GM21360 (cell line): ENCODE measurements at regions not wholly inside any gene's neighbourhood (a gene's known extent, or its start where the extent isn't known, plus 50 kb on each side); places are given as distances from the start of the nearest gene placed in this dataset.
"Not testable (repeated sequence)": the region's sequence is repeated elsewhere in the genome, so short reads cannot be mapped to it uniquely, and the experiment has no call there.

ENCODE experiments used
- ATAC-seq: cut with Tn5 transposase; IDR thresholded peaks from one replicate; pipeline ENCODE4 v1.9.1; 2021; ENCODE audit warnings: mild to moderate bottlenecking, moderate library complexity; ENCODE audit not compliant: unreplicated experiment

DNA sequence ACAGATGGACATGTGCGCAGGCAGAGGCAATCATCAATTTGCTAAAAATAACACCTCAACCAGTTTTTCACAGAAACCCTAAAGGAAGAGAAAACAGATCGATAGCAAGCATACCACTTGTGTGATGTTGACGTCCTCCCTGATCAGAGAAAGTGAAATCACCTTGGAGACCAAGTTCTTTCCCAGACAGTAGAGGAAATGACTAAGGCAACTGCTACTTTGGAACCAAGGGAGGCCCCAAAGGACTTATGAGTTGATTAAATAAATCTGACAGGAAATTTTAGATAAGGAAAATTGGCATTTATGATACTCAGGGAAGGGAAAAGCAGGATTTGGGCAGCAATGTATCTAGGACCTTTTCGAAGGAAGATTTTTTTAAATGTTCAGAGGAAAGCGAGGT, 267.1 kb upstream of the ASIC2 start:
- no peak for ATAC-seq

- no peak for ATAC-seq
Measured at GRCh38 chr17:33560871-33561270, 267.8 kb upstream of the ASIC2 start.

DNA sequence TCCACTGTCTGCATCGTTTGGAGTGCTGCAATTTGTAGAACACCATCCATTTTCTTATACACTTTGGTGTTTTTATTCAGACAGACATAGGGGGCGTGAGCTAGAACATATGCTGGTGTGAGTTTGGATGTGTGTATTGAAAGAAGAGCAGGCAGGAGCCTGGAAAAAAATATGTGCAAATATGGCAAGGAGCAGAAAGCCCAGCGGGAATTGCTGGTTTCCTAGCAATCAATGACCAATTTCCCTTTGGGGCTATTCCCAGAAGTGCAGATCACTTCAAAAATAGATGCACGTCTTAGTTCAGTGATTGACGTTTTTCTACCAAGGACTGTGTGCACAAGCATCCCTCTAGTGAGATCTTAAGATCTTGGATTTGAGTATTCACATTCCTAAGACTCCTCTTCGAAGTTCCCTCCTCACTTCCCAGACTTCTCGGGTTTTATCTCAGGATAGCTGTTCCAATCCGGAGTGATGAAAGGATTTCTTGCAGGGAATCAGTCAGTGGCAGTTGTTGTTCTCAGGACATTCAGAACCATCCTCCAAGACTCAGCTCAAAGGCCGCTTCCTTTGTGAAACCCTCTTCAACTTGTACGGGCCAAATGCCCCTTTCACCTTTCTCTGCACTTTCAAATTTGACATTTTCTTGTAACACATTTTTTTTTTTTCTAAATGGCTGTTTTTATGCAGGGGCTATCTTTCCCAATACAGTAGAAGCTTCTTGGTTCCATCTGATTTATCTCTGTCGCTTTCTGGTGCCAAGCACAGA, 268.7 kb upstream of the ASIC2 start:
- ATAC-seq, result no peak

GRCh38 chr17:33562792-33563191, 269.7 kb upstream of the ASIC2 start:
- ATAC-seq, result no peak

- no peak for ATAC-seq
Measured at GRCh38 chr17:33564146-33564545, 271.1 kb upstream of the ASIC2 start.

- no peak for ATAC-seq
Measured at GRCh38 chr17:33567223-33567622, 274.1 kb upstream of the ASIC2 start.

DNA sequence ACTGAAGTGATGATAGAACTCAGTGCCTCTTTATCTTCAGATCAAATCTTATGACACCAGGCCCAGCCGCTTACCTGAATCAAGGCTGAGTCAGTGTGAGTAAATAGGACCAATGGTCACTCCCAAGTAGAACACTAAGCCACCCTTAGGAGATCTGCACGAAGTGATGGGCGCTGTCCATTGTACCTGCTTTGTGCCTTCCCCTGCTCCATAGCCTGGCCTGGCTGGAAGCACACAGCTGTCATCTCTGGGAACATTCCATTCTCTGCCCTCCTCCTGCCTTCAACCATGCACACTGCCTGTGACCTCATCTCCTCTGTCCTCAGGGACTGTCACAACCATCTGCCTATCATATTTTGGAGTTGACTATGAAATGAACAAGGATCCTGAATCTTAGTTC, 279.5 kb upstream of the ASIC2 start:
- no peak for ATAC-seq

GRCh38 chr17:33574942-33575445, 281.9 kb upstream of the ASIC2 start:
- ATAC-seq, result no peak

DNA sequence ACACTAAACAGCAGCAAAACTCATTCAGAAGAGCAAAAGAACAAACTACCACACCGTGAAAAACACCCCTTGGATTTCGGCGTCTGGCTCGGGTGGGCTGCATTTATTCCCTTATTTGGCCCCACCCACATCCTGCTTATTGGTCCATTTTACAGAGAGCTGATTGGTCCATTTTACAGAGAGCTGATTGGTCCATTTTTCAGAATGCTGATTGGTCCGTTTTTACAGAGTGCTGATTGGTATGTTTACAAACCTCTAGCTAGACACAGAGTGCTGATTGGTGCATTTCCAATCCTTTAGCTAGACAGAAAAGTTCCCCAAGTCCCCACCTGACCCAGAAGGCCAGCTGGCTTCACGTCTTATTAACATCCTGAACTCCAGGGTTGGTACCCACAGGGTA, 286.6 kb upstream of the ASIC2 start:
- not testable (repeated sequence) for ATAC-seq

- no peak for ATAC-seq
Measured at GRCh38 chr17:33580215-33580614, 287.1 kb upstream of the ASIC2 start.

DNA sequence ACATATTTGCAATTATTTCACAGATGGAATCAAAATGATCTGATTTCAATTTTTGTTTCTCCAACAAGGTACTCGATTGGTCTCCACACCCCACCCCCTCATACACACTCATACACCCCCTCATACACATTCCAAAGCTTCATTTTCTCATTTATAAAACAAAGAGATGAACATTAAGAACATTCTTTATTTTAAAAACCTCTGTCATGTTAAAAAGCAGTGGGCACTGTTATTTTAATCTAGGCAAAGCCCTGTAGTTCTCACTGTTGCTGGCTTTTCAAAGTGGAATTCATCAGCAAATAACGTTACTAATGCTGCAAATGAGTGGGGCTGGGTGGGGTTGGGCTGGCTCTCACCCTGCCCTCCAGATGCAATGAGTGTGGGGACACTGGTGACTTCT, 289.6 kb upstream of the ASIC2 start:
- ATAC-seq, result no peak

- ATAC-seq, result no peak
Measured at GRCh38 chr17:33583518-33584417, 290.7 kb upstream of the ASIC2 start.

DNA sequence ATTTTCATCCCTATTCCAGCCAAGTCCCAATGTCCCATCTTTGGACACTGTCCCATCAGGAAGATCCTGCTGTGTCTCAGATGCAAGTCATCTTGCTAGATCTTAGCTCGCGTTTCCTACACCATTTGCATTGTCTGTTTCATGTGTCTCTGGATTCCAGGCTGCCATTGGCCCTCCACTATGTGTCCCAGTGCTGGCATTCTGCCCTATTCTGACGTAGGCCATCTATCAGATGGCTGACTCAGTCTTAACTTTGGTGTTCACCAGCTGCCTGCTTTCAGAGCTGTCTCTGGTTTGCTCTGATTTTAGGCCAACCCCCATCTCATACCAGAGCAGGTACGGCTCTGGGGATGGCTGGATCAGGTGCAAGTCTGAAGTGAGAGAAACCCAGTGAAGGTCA, 300.9 kb upstream of the ASIC2 start:
- no peak for ATAC-seq

- ATAC-seq, result no peak
Measured at GRCh38 chr17:33595828-33596227, 302.7 kb upstream of the ASIC2 start.

- no peak for ATAC-seq
Measured at GRCh38 chr17:33596899-33597298, 303.8 kb upstream of the ASIC2 start.

DNA sequence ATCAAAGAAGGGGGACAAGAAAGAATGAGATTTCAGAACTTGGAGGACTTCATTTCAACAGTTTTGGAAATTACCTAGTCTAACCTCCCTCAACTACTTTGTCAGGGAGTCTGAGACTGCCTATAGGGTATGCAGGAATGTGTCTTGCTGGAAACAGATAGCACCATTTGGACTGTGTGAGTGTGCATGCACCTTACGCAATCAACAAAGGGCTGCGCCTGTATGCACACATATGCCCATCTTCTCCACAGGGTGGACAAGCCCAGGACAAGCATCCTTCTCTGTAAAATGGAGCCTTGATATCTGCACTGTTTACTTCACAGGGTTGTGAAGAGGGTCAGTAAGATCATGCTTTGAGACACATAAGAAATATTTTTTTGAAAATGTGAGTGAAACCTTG, 305.7 kb upstream of the ASIC2 start:
- no peak for ATAC-seq

DNA sequence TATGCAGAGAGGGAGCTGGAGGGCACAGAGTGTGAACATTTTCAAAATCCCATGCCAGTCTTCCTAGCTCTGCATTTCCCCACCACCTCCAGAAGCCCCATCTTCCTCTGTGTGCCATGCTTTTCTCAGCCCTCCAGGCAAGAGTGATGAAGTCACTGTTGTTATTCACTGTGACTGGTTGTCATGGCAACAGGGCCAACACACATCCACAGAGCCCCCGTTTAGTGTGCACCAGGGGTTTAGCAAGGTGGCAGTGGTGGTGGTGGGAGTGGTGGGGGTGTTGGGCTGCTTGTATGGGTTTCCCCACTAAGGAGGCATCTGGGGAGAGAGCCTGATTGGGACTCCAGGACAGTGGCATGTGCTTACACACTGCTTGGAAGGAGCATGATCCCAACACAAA, 309.9 kb upstream of the ASIC2 start:
- ATAC-seq, result no peak

GRCh38 chr17:33603789-33604188, 310.7 kb upstream of the ASIC2 start:
- ATAC-seq, result no peak

GRCh38 chr17:33611532-33611931, 318.4 kb upstream of the ASIC2 start:
- ATAC-seq, result no peak

DNA sequence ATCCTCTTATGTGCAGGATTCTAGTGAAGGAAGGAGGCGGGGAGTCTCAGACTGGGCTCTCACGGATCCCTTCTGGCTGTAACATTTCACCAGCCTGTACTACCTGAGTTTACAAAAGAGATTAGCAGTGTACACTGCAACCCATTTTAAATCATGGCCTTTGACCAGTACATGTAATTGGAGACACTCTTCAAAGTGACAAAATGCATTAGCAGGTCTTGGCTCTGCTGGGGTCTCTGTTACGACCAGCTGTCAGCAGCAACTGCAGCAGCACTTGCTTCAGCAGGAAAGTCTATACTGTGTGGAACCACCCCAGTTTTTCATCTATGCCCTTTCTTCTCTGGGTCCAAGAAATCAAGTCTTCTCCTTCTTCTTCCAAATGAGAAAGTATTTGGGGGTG, 322.8 kb upstream of the ASIC2 start:
- no peak for ATAC-seq

DNA sequence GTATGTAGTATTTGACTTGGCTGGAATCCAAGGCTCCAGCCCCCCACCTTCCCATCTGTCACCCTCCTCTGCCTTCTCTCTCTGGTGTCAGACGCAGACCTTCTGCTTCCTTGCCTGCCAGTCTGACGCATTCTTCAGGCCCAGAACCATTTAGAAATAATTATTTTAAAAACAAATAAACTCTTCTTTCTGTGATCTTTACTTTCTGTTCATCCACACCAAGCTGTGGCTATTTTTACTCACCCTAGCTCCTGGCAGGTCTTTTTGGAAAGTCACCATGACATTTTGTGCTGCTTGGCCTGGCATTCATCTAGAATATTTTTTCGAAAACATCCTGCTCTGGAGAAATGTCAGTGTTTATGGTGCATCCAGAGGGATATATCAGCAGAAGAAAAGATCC, 330.7 kb upstream of the ASIC2 start:
- ATAC-seq, result no peak
